Astrocyte (in vitro differentiated cells and primary cell): ENCODE measurements at regions not wholly inside any gene's neighbourhood (a gene's known extent, or its start where the extent isn't known, plus 50 kb on each side); places are given as distances from the start of the nearest gene placed in this dataset.

Experiments used
- EZH2 ChIP-seq: IDR thresholded peaks from 2 replicates; pipeline ENCODE4 v1.6.1; 2012; ENCODE audit warnings: mild to moderate bottlenecking, low read length, inconsistent platforms; ENCODE audit not compliant: insufficient read depth
- TF ChIP-seq, protein P1 (sequence below): IDR thresholded peaks from 2 replicates; pipeline ENCODE4 v1.5.1; 2011; ENCODE audit warnings: low read depth, mild to moderate bottlenecking, inconsistent platforms, low read length, moderate library complexity; ENCODE audit not compliant: insufficient read depth

- TF ChIP-seq, protein P1, sequence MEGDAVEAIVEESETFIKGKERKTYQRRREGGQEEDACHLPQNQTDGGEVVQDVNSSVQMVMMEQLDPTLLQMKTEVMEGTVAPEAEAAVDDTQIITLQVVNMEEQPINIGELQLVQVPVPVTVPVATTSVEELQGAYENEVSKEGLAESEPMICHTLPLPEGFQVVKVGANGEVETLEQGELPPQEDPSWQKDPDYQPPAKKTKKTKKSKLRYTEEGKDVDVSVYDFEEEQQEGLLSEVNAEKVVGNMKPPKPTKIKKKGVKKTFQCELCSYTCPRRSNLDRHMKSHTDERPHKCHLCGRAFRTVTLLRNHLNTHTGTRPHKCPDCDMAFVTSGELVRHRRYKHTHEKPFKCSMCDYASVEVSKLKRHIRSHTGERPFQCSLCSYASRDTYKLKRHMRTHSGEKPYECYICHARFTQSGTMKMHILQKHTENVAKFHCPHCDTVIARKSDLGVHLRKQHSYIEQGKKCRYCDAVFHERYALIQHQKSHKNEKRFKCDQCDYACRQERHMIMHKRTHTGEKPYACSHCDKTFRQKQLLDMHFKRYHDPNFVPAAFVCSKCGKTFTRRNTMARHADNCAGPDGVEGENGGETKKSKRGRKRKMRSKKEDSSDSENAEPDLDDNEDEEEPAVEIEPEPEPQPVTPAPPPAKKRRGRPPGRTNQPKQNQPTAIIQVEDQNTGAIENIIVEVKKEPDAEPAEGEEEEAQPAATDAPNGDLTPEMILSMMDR, result no peak
- no peak for TF ChIP-seq EZH2
Observed at GRCh38 chr22:48091656-48092223, 1329.3 kb downstream of the TBC1D22A start.
